B cell (primary cell): ENCODE measurements at regions not wholly inside any gene's neighbourhood (a gene's known extent, or its start where the extent isn't known, plus 50 kb on each side); places are given as distances from the start of the nearest gene placed in this dataset.

Experiments
- EZH2 ChIP-seq: IDR thresholded peaks from 2 replicates; pipeline ENCODE4 v1.6.1; 2012; ENCODE audit warnings: borderline replicate concordance, low read depth, mild to moderate bottlenecking, moderate library complexity, low read length; ENCODE audit not compliant: insufficient read depth, poor library complexity, severe bottlenecking
- TF ChIP-seq, protein P1 (sequence below): fragments of 200-600 bp; IDR thresholded peaks from one replicate; pipeline ENCODE4 v1.8.0; 2022; ENCODE audit warnings: antibody characterized with exemption, mild to moderate bottlenecking

DNA sequence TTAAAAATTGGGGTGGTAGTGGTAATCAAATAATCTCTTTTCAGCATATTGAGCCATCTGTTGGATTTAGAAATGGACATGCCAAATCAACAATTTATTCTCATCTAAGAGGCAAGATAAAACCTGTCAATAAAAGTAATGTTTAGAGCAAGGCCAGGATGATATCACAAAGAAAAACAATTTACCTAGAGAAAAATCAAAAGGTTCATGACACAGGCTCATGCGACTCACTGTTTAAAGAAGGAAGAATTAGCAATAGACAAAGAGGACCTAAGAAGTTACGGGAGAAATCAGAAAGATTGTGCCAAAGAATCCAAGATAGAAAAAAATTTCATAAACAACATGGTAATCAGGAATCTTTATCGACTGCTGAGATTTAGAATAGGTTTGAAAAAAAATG lies 868.5 kb upstream of the GBE1 start:
- TF ChIP-seq, protein P1, sequence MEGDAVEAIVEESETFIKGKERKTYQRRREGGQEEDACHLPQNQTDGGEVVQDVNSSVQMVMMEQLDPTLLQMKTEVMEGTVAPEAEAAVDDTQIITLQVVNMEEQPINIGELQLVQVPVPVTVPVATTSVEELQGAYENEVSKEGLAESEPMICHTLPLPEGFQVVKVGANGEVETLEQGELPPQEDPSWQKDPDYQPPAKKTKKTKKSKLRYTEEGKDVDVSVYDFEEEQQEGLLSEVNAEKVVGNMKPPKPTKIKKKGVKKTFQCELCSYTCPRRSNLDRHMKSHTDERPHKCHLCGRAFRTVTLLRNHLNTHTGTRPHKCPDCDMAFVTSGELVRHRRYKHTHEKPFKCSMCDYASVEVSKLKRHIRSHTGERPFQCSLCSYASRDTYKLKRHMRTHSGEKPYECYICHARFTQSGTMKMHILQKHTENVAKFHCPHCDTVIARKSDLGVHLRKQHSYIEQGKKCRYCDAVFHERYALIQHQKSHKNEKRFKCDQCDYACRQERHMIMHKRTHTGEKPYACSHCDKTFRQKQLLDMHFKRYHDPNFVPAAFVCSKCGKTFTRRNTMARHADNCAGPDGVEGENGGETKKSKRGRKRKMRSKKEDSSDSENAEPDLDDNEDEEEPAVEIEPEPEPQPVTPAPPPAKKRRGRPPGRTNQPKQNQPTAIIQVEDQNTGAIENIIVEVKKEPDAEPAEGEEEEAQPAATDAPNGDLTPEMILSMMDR = no peak
- TF ChIP-seq EZH2 = no peak
